H9 (cell line): ENCODE measurements at regions not wholly inside any gene's neighbourhood (a gene's known extent, or its start where the extent isn't known, plus 50 kb on each side); places are given as distances from the start of the nearest gene placed in this dataset.

Experiments
- DNase-seq: peaks from one replicate; pipeline ENCODE4 v3.0.0-alpha.2; 2017
- H2AFZ ChIP-seq: one replicate; pipeline ENCODE4 v1.6.1; 2013; ENCODE audit warnings: mild to moderate bottlenecking, low read length, control low read depth, moderate library complexity
- H2AK5ac ChIP-seq: 2 replicates; pipeline ENCODE4 v1.6.1; 2013; ENCODE audit warnings: low read length, control low read depth, mixed read lengths; ENCODE audit not compliant: insufficient read length
- H2BK120ac ChIP-seq: one replicate; pipeline ENCODE4 v1.6.1; 2013; ENCODE audit warnings: low read depth, mild to moderate bottlenecking, low read length, control low read depth, inconsistent platforms; ENCODE audit not compliant: poor library complexity, severe bottlenecking
- H2BK12ac ChIP-seq: 2 replicates; pipeline ENCODE4 v1.6.1; 2013; ENCODE audit warnings: low read length, control low read depth, mixed read lengths, low read depth; ENCODE audit not compliant: insufficient read length
- H2BK15ac ChIP-seq: 2 replicates; pipeline ENCODE4 v1.6.1; 2013; ENCODE audit warnings: low read depth, low read length, control low read depth
- H2BK20ac ChIP-seq: one replicate; pipeline ENCODE4 v1.6.1; 2013; ENCODE audit warnings: low read depth, mild to moderate bottlenecking, low read length, control low read depth, inconsistent platforms; ENCODE audit not compliant: poor library complexity, severe bottlenecking
- H2BK5ac ChIP-seq: 2 replicates; pipeline ENCODE4 v1.6.1; 2013; ENCODE audit warnings: low read length, control low read depth, mixed read lengths; ENCODE audit not compliant: insufficient read length
- H3K14ac ChIP-seq: 2 replicates; pipeline ENCODE4 v1.6.1; 2013; ENCODE audit warnings: low read length, control low read depth; ENCODE audit not compliant: insufficient read depth
- H3K18ac ChIP-seq: 2 replicates; pipeline ENCODE4 v1.6.1; 2013; ENCODE audit warnings: low read depth, mild to moderate bottlenecking, mixed read lengths, low read length, control low read depth; ENCODE audit not compliant: insufficient read length
- H3K23ac ChIP-seq: 2 replicates; pipeline ENCODE4 v1.6.1; 2013; ENCODE audit warnings: low read length, control low read depth, mixed read lengths, low read depth; ENCODE audit not compliant: insufficient read length
- H3K23me2 ChIP-seq: 2 replicates; pipeline ENCODE4 v1.6.1; 2013; ENCODE audit warnings: low read depth, mild to moderate bottlenecking, mixed read lengths, low read length, control low read depth; ENCODE audit not compliant: insufficient read length, poor library complexity, severe bottlenecking
- H3K27ac ChIP-seq: 2 replicates; pipeline ENCODE4 v1.5.1; 2013; ENCODE audit warnings: low read length, control low read depth, mixed read lengths, low read depth; ENCODE audit not compliant: insufficient read length
- H3K27me3 ChIP-seq: 2 replicates; pipeline ENCODE4 v1.6.1; 2013; ENCODE audit warnings: low read length, control low read depth, inconsistent platforms; ENCODE audit not compliant: insufficient read depth
- H3K4ac ChIP-seq: 2 replicates; pipeline ENCODE4 v1.6.1; 2013; ENCODE audit warnings: low read depth, mild to moderate bottlenecking, control low read depth, inconsistent platforms, low read length, moderate library complexity
- H3K4me1 ChIP-seq: 2 replicates; pipeline ENCODE4 v1.6.1; 2013; ENCODE audit warnings: low read length, control low read depth, inconsistent platforms; ENCODE audit not compliant: insufficient read depth
- H3K4me2 ChIP-seq: 2 replicates; pipeline ENCODE4 v1.6.1; 2013; ENCODE audit warnings: low read length, control low read depth, mixed read lengths; ENCODE audit not compliant: insufficient read length, insufficient read depth
- H3K56ac ChIP-seq: 2 replicates; pipeline ENCODE4 v1.6.1; 2013; ENCODE audit warnings: low read depth, mild to moderate bottlenecking, mixed read lengths, low read length, control low read depth; ENCODE audit not compliant: insufficient read length
- H3K79me1 ChIP-seq: 2 replicates; pipeline ENCODE4 v1.6.1; 2013; ENCODE audit warnings: low read depth, mild to moderate bottlenecking, moderate library complexity, low read length, control low read depth, inconsistent platforms; ENCODE audit not compliant: insufficient read depth, poor library complexity, severe bottlenecking
- H3K79me2 ChIP-seq: 2 replicates; pipeline ENCODE4 v1.6.1; 2013; ENCODE audit warnings: low read length, control low read depth, inconsistent platforms; ENCODE audit not compliant: insufficient read depth
- H3K9ac ChIP-seq: 2 replicates; pipeline ENCODE4 v1.6.1; 2013; ENCODE audit warnings: low read length, control low read depth, mixed read lengths; ENCODE audit not compliant: insufficient read length; ENCODE audit errors: extremely low read depth
- H3K9me3 ChIP-seq: one replicate; pipeline ENCODE4 v1.6.1; 2013; ENCODE audit warnings: low read depth, low read length, inconsistent platforms; ENCODE audit not compliant: control insufficient read depth
- H3T11ph ChIP-seq: one replicate; pipeline ENCODE4 v1.6.1; 2013; ENCODE audit warnings: mild to moderate bottlenecking, low read length, control low read depth, inconsistent platforms
- H4K20me1 ChIP-seq: one replicate; pipeline ENCODE4 v1.6.1; 2013; ENCODE audit not compliant: control insufficient read depth, insufficient read length, insufficient read depth
- H4K5ac ChIP-seq: 2 replicates; pipeline ENCODE4 v1.6.1; 2013; ENCODE audit warnings: low read depth, mild to moderate bottlenecking, mixed read lengths, low read length, control low read depth; ENCODE audit not compliant: insufficient read length
- H4K8ac ChIP-seq: replicated peaks from 2 replicates; pipeline ENCODE4 v1.6.1; 2013; ENCODE audit warnings: low read length, control low read depth, mixed read lengths, low read depth; ENCODE audit not compliant: insufficient read length
- H4K91ac ChIP-seq: 2 replicates; pipeline ENCODE4 v1.6.1; 2013; ENCODE audit warnings: low read depth, mild to moderate bottlenecking, moderate library complexity, mixed read lengths, low read length, control low read depth; ENCODE audit not compliant: insufficient read length
- H3K27ac Mint-ChIP-seq, 3 experiments: 2 replicates in 2 of 3; 3 replicates in 1 of 3; pipeline ENCODE4 v1.8.0; 2020 to 2021; ENCODE audit warnings: mixed read lengths in 3 of 3, mild to moderate bottlenecking in 1 of 3, moderate library complexity in 1 of 3
- H3K27me3 Mint-ChIP-seq: 2 replicates; pipeline ENCODE4 v1.8.0; 2021; ENCODE audit warnings: low read depth, mild to moderate bottlenecking, moderate library complexity, mixed read lengths
- H3K36me3 Mint-ChIP-seq, 3 experiments: 2 replicates in 2 of 3; 3 replicates in 1 of 3; pipeline ENCODE4 v1.8.0; 2020 to 2021; ENCODE audit warnings: low read depth in 3 of 3, mixed read lengths in 3 of 3; ENCODE audit not compliant: insufficient read depth in 1 of 3
- H3K4me1 Mint-ChIP-seq, 2 experiments: 2 replicates each; pipeline ENCODE4 v1.8.0; 2020; ENCODE audit warnings: mixed read lengths in 2 of 2
- H3K4me3 Mint-ChIP-seq, 2 experiments: 2 replicates in 1 of 2; 3 replicates in 1 of 2; pipeline ENCODE4 v1.8.0; 2020 to 2021; ENCODE audit warnings: mild to moderate bottlenecking in 2 of 2, mixed read lengths in 2 of 2, moderate library complexity in 1 of 2
- H3K9me3 Mint-ChIP-seq, 2 experiments: 2 replicates in 1 of 2; 3 replicates in 1 of 2; pipeline ENCODE4 v1.8.0; 2020; ENCODE audit warnings: mild to moderate bottlenecking in 2 of 2, mixed read lengths in 2 of 2, moderate library complexity in 1 of 2
- CTCF ChIP-seq: fragments of 200-600 bp; sonication (generic); conservative IDR thresholded peaks from 3 replicates; pipeline ENCODE4 v1.8.0; 2021; ENCODE audit warnings: antibody characterized with exemption, mild to moderate bottlenecking
- WGBS: extraction: QIAGEN DNeasy Blood & Tissue Kit; methylation state at CpG from one replicate; pipeline ENCODE4 v1.1.7; 2013; ENCODE audit warnings: missing lambda C conversion rate, low lambda C conversion rate, mixed read lengths; ENCODE audit not compliant: insufficient read length; ENCODE audit errors: extremely low coverage; 5-methylcytosine and 5-hydroxymethylcytosine counted together

- no CpG with 5 or more reads among the region's 6 CpGs for WGBS
Measured at GRCh38 chr4:158008551-158009218, 164.1 kb downstream of the GASK1B start.

More at GRCh38 chr4:158008551-158009218, 164.1 kb downstream of the GASK1B start:
- no peak overlapping the region for H3K18ac ChIP-seq
- H4K91ac ChIP-seq = no peak overlapping the region
- Mint-ChIP-seq H3K4me3 (no peak overlapping the region), H3K9me3 (no peaks in the 10 kb centered on the region), H3K27ac (no peak overlapping the region; a peak in 1 of 7 replicates), H3K4me1 (0 out of 4 replicates have a peak, but pooled peaks cover 4% of the 10 kb centered on the region in 2 experiments), H3K27me3 (no peaks in the 10 kb centered on the region), H3K36me3 (no peaks in the 10 kb centered on the region)
- no peak overlapping the region for H2BK20ac ChIP-seq
- no peak overlapping the region for H3K4ac ChIP-seq
- H2AFZ ChIP-seq = no peak overlapping the region
- no peaks in the 10 kb centered on the region for H3K23me2 ChIP-seq
- H3K14ac ChIP-seq = no peak overlapping the region
- H4K20me1 ChIP-seq = no peaks in the 10 kb centered on the region
- no peak overlapping the region for H3K23ac ChIP-seq
- H3K79me2 ChIP-seq = no peaks in the 10 kb centered on the region
- H3K4me1 ChIP-seq = no peaks in the 10 kb centered on the region
- H3K56ac ChIP-seq = no peak overlapping the region
- DNase-seq = no peak
- H3K79me1 ChIP-seq = no peaks in the 10 kb centered on the region
- TF ChIP-seq CTCF = no peak
- H3T11ph ChIP-seq = no peak overlapping the region
- H4K8ac ChIP-seq = no peak overlapping the region
- H3K27me3 ChIP-seq = no peaks in the 10 kb centered on the region
- no peak overlapping the region for H2BK5ac ChIP-seq
- no peak overlapping the region for H3K9ac ChIP-seq
- no peak overlapping the region for H3K27ac ChIP-seq
- no peak overlapping the region for H4K5ac ChIP-seq
- no peak overlapping the region for H3K4me2 ChIP-seq
- no peak overlapping the region for H2AK5ac ChIP-seq
- H2BK12ac ChIP-seq = no peak overlapping the region
- no peak overlapping the region for H2BK15ac ChIP-seq
- no peaks in the 10 kb centered on the region for H3K9me3 ChIP-seq
- no peak overlapping the region for H2BK120ac ChIP-seq
